KBM-7 (cell line): ENCODE measurements at regions not wholly inside any gene's neighbourhood (a gene's known extent, or its start where the extent isn't known, plus 50 kb on each side); places are given as distances from the start of the nearest gene placed in this dataset.
A peak's percentile ranks its signal among the peaks of the same experiment; 100 is the strongest.

ENCODE experiments used
- DNase-seq: peaks from one replicate; pipeline ENCODE4 v3.0.0-alpha.2; 2015
- in situ Hi-C: fragments of 300-500 bp; cut with MboI; formaldehyde crosslinking; loops from 2 replicates; pipeline ENCODE4 v1.14.3; 2020; ENCODE audit warnings: low sequenced_read_pairs, low pct_unique_long_range_greater_than_20kb, mixed read lengths

- in situ Hi-C loops, result no loop called here
Observed at GRCh38 chr3:188097791-188098190, 56.2 kb upstream of the LPP start.

GRCh38 chr3:188099907-188100306, 54.0 kb upstream of the LPP start:
- in situ Hi-C loops, result no loop called here
- DNase-seq, result no peak

More at GRCh38 chr3:188097791-188098190, 56.2 kb upstream of the LPP start:
- DNase-seq, result peak; percentile 68

GRCh38 chr3:188102861-188103547, 51.0 kb upstream of the LPP start:
- in situ Hi-C loops, result no loop called here
- no peak for DNase-seq

- in situ Hi-C loops, result no loop called here
- no peak for DNase-seq
Observed at GRCh38 chr3:188104050-188104449, 49.9 kb upstream of the LPP start.
